ENCODE measurements at regions not wholly inside any gene's neighbourhood (a gene's known extent, or its start where the extent isn't known, plus 50 kb on each side); places are given as distances from the start of the nearest gene placed in this dataset.

DNA sequence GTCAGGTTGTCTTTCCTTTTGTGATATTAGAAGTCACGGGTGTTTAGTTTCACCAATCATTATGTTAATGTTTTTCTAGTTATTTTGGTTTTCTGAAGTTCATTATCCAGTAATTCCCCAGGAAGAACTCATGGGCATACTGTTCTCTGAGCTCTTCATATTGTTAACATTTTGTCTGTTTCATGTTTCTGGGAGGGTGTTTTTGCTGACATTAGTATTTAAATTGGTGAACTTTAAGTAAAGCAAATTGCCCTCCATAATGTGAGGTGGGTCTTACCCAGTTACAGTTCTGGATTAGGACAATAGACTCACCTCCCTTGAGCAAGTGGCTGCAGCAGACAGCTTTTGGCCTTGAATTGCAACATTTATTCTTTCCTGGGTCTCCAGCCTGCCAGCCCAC, 163.4 kb downstream of the GPAT3 start:
- no peak for DNase-seq

DNA sequence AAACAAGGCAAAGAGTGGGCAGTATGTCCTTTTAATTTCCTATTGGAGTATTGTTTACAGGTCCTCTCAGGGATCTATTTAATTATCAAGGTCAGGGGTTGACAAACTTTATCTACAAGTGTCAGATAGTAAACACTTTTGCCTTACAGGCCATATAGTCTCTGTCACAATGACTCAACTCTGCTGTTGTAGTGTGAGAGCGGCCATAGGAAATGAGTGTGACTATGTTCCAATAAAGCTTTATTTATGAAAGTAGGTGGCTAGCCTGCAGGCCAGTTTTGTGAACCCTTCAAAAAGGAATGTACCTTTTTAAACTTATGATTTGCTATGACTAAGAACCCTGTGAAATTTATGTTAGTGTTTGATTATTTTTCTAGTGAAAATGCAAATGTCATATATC, 156.1 kb downstream of the GPAT3 start:
- DNase-seq: no peak

DNA sequence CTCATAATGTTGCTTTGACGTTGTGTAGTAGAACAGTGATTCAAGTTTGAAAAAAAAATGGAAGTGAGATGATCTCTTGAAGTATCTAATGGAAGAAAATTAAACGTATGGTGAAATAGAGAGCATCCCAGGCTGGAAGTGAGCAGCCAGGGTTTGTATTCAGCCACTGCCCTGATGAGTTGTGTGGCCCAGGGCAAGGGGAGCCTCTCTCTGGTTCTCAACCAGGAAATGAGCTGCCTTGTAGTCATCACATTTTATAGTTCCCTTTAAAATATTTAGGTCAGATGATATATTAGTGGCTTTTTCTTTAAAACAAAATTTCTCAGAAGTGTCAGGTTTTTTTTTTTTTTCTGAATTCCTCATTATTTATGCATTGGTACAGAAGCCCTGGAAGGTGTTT, 150.3 kb downstream of the GPAT3 start:
- DNase-seq: no peak

DNA sequence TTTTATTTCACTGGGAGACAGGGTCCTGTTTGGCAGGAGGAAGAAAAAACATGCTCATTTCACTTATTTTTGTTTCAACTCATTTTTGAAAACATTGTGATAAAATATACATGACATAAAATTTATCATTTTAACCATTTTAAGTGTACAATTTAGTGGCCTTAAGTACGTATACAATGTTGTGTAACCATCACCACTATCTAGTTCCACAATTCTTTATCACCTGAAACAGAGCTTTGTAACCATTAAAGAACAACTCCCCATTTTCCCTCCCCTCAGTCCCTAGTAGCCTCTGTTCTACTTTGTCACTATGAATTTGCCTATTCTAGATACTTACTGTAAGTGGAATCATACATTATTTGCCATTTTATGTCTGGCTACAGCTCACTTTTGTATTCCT, 143.8 kb downstream of the GPAT3 start:
- DNase-seq: no peak

DNA sequence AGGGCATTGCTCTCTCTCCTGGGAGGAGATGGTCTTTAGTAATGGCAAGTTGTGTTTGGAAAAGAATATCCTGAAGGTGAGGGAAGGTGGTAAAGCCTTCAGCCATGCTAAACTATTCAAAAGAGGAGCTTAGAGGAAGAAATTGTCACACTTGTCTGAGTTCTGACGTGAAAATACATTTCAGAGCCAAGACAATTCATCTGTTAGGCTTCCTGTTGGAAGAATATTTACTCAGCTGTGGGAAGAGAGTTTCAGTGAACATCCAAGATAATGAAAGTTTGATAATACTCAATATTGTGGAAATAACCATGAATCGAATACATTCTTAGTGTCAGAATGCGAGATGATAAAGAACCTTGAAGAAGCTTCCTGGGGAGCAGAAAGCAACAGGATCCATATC, 143.3 kb downstream of the GPAT3 start:
- no peak for DNase-seq

DNA sequence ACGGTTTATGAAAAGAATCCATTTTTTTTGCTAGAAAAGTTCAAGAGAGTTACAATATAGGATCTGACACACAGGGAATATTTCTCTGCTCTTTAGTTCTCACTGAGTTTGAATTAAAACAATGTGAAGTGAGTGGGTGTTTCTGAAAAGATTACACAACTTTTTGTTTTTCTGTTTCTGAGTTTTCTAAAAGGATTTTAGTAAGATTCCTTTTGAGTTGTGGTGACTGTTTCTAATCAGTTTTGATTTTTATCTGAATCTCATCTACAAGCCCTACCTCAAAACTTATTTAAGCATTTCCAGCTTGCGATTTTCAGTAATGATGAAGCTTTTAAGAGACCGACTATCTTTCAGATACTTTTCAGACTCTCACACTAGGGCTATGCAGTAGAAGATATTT, 141.7 kb downstream of the GPAT3 start:
- no peak for DNase-seq

DNA sequence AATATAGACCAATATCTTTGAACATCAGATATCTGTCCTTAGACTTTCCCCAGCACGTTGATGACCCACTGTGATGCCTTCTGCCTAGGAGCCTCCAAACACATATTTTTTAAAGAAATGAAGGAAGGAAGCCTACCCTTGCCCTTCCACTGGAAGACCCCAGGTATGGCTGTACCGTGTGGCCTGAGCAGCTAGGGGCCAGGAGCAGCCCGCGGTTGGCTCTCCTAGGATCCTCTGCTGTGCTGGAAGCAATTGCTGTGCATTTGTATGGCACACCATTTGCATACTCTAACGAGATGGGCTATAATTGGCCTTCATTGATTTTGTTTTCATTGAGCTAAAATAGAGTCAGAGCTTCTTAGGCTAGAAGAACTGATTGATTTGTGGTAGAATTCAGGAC, 128.8 kb downstream of the GPAT3 start:
- no peak for DNase-seq

DNA sequence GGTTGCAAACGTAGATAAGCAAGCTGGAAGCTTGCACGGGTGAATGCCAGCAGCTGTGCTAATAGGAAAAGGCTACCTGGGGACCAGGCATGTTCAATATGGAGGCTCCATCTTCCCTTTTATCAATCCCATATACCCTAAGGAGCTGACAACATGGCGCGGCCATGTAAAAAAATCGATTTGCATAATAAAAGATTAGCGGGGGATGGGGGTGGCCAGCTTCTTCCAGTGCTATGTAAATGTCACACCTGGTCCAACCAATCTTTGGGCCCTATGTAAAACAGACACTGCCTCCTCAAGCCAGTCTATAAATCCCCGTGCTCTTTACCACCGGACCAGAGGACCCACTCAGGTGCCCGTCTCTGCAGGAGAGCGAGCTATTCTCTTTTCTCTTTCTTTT, 128.2 kb downstream of the GPAT3 start:
- DNase-seq: no peak

DNA sequence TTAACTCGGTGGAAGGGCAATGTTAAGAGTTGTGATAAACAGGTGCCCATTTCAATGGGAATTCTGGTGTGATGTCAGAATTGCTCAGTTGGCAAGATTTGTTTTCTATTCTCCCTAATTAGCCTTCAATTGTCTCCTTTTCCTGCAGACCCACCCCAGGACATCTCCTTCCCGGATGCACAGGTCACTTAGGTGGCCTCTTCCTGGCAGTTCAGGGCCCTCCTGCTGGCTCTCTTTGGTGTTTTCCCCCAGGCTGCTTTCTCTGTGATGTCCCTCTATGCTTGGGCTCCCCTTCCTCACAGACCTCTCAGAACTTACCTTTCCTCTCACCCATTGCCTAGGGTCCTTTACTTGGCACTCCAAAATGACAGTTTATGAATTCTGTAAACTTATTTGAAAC, 126.3 kb downstream of the GPAT3 start:
- DNase-seq: no peak

DNA sequence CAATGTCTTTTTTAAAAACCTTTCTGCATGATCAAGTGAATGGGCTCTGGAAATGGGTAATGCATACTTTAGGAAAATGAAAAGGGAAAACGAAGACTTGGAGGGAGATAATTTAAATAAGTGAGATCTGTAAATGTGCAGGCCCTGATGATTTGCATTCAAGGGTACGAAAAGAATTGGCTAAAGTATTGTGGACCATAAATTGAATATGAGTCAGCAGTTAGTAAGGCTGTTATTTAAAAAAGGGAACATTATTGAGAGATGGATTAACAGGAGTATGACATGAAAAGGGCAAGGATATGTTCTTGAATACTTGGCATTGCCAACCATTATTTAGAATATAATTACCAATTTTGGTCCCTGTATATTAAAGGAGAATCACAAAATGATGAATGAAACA, 125.5 kb downstream of the GPAT3 start:
- DNase-seq: no peak

DNA sequence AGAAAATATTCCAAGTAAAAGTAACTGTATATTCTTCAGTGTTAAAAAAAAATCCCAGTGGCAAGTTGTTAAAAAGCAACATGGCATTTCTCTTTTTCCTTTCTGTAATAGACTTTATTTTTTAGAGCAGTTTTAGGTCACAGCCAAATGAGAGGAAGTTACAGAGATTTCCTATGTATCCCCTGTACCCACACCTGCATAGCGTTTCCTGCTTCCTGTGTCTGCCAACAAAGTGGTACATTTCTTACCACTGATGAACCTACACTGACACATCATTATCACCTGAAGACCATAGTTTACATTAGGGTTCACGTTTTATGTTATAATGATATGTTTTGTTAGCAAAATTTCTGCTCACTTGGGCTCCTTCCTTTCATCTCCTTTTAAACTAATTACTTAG, 124.7 kb downstream of the GPAT3 start:
- no peak for DNase-seq

DNA sequence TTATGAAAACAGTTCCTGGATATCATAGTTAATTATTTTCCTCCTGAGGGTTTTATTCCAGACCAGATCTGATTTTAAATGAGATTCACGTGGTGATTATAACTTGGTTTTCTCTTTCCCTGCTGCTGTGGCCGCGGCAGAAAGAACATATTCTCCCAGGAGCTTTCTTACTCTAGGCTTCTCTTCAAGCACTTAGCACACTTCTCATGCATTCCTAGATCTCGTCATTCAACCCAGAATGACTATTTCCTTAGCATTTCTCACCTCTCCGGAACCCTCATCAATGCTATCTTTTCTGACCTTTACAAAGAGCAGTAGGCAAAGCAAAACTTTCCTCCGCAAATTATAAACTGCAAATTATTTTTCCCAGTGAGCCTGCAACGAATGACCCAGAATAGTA, 122.9 kb downstream of the GPAT3 start:
- no peak for DNase-seq

DNA sequence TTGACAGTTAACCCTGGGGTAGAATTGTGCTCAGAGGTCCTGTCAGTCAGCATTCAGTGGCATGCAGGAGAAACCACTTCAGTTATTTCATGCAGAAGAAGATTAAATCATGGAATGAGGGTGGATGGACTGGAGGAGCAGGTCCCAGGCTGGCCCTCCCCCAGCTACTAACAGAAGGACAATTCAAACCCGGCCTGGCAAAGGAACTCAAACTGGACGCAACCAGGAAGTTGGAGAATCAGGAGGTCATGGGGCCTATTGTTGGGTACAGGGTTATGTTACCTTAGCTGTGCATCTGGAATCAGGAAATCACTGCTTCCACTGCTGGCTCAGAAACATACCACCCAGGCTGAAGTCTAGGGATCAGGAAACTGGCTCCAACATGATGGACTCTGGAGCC, 121.4 kb downstream of the GPAT3 start:
- DNase-seq: no peak

Data from NCI-H510A treated with DMSO at 0.1 percent for 48 hours (cell line).